Liver (tissue), 8 donors: ENCODE measurements at regions not wholly inside any gene's neighbourhood (a gene's known extent, or its start where the extent isn't known, plus 50 kb on each side); places are given as distances from the start of the nearest gene placed in this dataset.

Source experiments
- DNase-seq: peaks from one replicate; pipeline ENCODE4 v3.0.0-alpha.2; 2017; ENCODE audit warnings: low spot score
- H3K27ac ChIP-seq, 2 donors: one replicate each; pipeline ENCODE4 v1.7.0; 2013; ENCODE audit warnings: inconsistent platforms in 2 of 2, low read length in 2 of 2, control low read depth in 1 of 2, low read depth in 1 of 2, mild to moderate bottlenecking in 1 of 2
- H3K27me3 ChIP-seq, 4 donors: one replicate each; pipeline versions ENCODE4 v1.6.1 to v1.7.0; 2013; ENCODE audit warnings: low read length in 3 of 4, inconsistent platforms in 1 of 4, mild to moderate bottlenecking in 1 of 4, moderate library complexity in 1 of 4; ENCODE audit not compliant: control insufficient read depth in 4 of 4, insufficient read depth in 4 of 4
- H3K36me3 ChIP-seq, 4 donors: one replicate each; pipeline versions ENCODE4 v1.6.1 to v1.7.0; 2013; ENCODE audit warnings: low read length in 3 of 4, mild to moderate bottlenecking in 3 of 4, low read depth in 1 of 4, moderate library complexity in 1 of 4; ENCODE audit not compliant: control insufficient read depth in 4 of 4, insufficient read depth in 3 of 4
- H3K4me1 ChIP-seq, 4 donors: one replicate each; pipeline versions ENCODE4 v1.6.1 to v1.7.0; 2013; ENCODE audit warnings: low read length in 3 of 4, mild to moderate bottlenecking in 3 of 4, moderate library complexity in 1 of 4; ENCODE audit not compliant: control insufficient read depth in 4 of 4, insufficient read depth in 4 of 4
- H3K4me3 ChIP-seq, 3 donors: one replicate each; pipeline versions ENCODE4 v1.6.1 to v1.7.0; 2013; ENCODE audit warnings: low read length in 3 of 3, control low read depth in 1 of 3, low read depth in 1 of 3, mild to moderate bottlenecking in 1 of 3
- H3K9ac ChIP-seq, 2 donors: one replicate each; pipeline ENCODE4 v1.7.0; 2013; ENCODE audit warnings: low read length in 2 of 2, mild to moderate bottlenecking in 2 of 2, moderate library complexity in 2 of 2, control low read depth in 1 of 2, low read depth in 1 of 2
- H3K9me3 ChIP-seq, 4 donors: one replicate each; pipeline versions ENCODE4 v1.6.1 to v1.7.0; 2013; ENCODE audit warnings: low read length in 3 of 4; ENCODE audit not compliant: control insufficient read depth in 4 of 4
- ATF3 ChIP-seq: IDR thresholded peaks from 2 replicates; pipeline ENCODE4 v1.6.1; 2016; ENCODE audit warnings: antibody characterized with exemption
- EGR1 ChIP-seq, 2 donors: IDR thresholded peaks; 2 replicates each; pipeline ENCODE4 v1.6.1; 2016 to 2018; ENCODE audit warnings: antibody characterized with exemption in 2 of 2, low read depth in 2 of 2
- FOXA1 ChIP-seq: IDR thresholded peaks from 2 replicates; pipeline ENCODE4 v1.6.1; 2016; ENCODE audit warnings: antibody characterized with exemption
- FOXA2 ChIP-seq: IDR thresholded peaks from 2 replicates; pipeline ENCODE4 v1.6.1; 2016; ENCODE audit warnings: antibody characterized with exemption
- GABPA ChIP-seq, 2 donors: IDR thresholded peaks in 1 of 2; conservative IDR thresholded peaks in 1 of 2; 2 replicates each; pipeline ENCODE4 v1.6.1; 2016; ENCODE audit warnings: antibody characterized with exemption in 2 of 2, mild to moderate bottlenecking in 1 of 2, moderate library complexity in 1 of 2
- HNF4A ChIP-seq, 2 donors: conservative IDR thresholded peaks; 2 replicates each; pipeline ENCODE4 v1.6.1; 2016; ENCODE audit warnings: antibody characterized with exemption in 2 of 2, mild to moderate bottlenecking in 2 of 2
- HNF4G ChIP-seq: IDR thresholded peaks from 2 replicates; pipeline ENCODE4 v1.6.1; 2016; ENCODE audit warnings: antibody characterized with exemption
- JUND ChIP-seq, 2 donors: IDR thresholded peaks; 2 replicates each; pipeline ENCODE4 v1.6.1; 2016; ENCODE audit warnings: antibody characterized with exemption in 2 of 2
- MAX ChIP-seq: IDR thresholded peaks from 2 replicates; pipeline ENCODE4 v1.6.1; 2016; ENCODE audit warnings: antibody characterized with exemption
- NR2F2 ChIP-seq: IDR thresholded peaks from 2 replicates; pipeline ENCODE4 v1.6.1; 2016; ENCODE audit warnings: antibody characterized with exemption
- RAD21 ChIP-seq, 2 donors: IDR thresholded peaks; 2 replicates each; pipeline ENCODE4 v1.6.1; 2016; ENCODE audit warnings: antibody characterized with exemption in 2 of 2, mild to moderate bottlenecking in 2 of 2
- RXRA ChIP-seq, 2 donors: IDR thresholded peaks; 2 replicates each; pipeline ENCODE4 v1.6.1; 2017 to 2018; ENCODE audit warnings: antibody characterized with exemption in 2 of 2, mild to moderate bottlenecking in 1 of 2
- SP1 ChIP-seq: IDR thresholded peaks from 2 replicates; pipeline ENCODE4 v1.6.1; 2018; ENCODE audit warnings: antibody characterized with exemption, mild to moderate bottlenecking
- TAF1 ChIP-seq: conservative IDR thresholded peaks from 2 replicates; pipeline ENCODE4 v1.6.1; 2016; ENCODE audit warnings: antibody characterized with exemption, mild to moderate bottlenecking
- YY1 ChIP-seq: IDR thresholded peaks from 2 replicates; pipeline ENCODE4 v1.6.1; 2016; ENCODE audit warnings: antibody characterized with exemption, mild to moderate bottlenecking
- ZBTB33 ChIP-seq: IDR thresholded peaks from 2 replicates; pipeline ENCODE4 v1.6.1; 2016; ENCODE audit warnings: antibody characterized with exemption
- WGBS: extraction: QIAGEN DNeasy Blood & Tissue Kit; methylation state at CpG from one replicate; pipeline ENCODE4 v1.1.7; 2013; 5-methylcytosine and 5-hydroxymethylcytosine counted together
- TF ChIP-seq, protein P1 (sequence below): IDR thresholded peaks from 2 replicates; pipeline ENCODE4 v1.6.1; 2016; ENCODE audit warnings: antibody characterized with exemption, mild to moderate bottlenecking
- TF ChIP-seq, protein P2 (sequence below): fragments of 150-350 bp; IDR thresholded peaks from 2 replicates; pipeline ENCODE4 v1.5.1; 2017; ENCODE audit warnings: improper control_type of control experiment, low read depth, low read length; ENCODE audit not compliant: missing input control
- donor health status: healthy.
- donor health status: healthy.
- donor health status: healthy.
- donor health status: healthy.
- donor health status: healthy.

- Histone ChIP-seq H3K4me3 (no peak overlapping the region), H3K9ac (no peak overlapping the region), H3K9me3 (no peaks in the 10 kb centered on the region), H3K36me3 (no peaks in the 10 kb centered on the region), H3K27ac (no peak overlapping the region), H3K27me3 (peaks cover 0 to 2% (median 0%) of the 10 kb centered on the region in 4 donors), H3K4me1 (no peaks in the 10 kb centered on the region)
- TF ChIP-seq FOXA1 (no peak), ZBTB33 (no peak), TAF1 (no peak), HNF4G (no peak), ATF3 (no peak), RXRA (IDR thresholded peaks at IDR 0.05) (no peak), GABPA (IDR thresholded peaks at IDR 0.05 in 1 of 2, conservative IDR thresholded peaks at IDR 0.05 in 1 of 2) (no peak), FOXA2 (no peak), NR2F2 (no peak), YY1 (no peak), HNF4A (conservative IDR thresholded peaks at IDR 0.05) (no peak), EGR1 (IDR thresholded peaks at IDR 0.05; ENCODE audit: low read depth in 2 of 2) (no peak), RAD21 (IDR thresholded peaks at IDR 0.05) (no peak), SP1 (no peak)
- TF ChIP-seq, protein P1, sequence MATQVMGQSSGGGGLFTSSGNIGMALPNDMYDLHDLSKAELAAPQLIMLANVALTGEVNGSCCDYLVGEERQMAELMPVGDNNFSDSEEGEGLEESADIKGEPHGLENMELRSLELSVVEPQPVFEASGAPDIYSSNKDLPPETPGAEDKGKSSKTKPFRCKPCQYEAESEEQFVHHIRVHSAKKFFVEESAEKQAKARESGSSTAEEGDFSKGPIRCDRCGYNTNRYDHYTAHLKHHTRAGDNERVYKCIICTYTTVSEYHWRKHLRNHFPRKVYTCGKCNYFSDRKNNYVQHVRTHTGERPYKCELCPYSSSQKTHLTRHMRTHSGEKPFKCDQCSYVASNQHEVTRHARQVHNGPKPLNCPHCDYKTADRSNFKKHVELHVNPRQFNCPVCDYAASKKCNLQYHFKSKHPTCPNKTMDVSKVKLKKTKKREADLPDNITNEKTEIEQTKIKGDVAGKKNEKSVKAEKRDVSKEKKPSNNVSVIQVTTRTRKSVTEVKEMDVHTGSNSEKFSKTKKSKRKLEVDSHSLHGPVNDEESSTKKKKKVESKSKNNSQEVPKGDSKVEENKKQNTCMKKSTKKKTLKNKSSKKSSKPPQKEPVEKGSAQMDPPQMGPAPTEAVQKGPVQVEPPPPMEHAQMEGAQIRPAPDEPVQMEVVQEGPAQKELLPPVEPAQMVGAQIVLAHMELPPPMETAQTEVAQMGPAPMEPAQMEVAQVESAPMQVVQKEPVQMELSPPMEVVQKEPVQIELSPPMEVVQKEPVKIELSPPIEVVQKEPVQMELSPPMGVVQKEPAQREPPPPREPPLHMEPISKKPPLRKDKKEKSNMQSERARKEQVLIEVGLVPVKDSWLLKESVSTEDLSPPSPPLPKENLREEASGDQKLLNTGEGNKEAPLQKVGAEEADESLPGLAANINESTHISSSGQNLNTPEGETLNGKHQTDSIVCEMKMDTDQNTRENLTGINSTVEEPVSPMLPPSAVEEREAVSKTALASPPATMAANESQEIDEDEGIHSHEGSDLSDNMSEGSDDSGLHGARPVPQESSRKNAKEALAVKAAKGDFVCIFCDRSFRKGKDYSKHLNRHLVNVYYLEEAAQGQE = no peak
- TF ChIP-seq, protein P2, sequence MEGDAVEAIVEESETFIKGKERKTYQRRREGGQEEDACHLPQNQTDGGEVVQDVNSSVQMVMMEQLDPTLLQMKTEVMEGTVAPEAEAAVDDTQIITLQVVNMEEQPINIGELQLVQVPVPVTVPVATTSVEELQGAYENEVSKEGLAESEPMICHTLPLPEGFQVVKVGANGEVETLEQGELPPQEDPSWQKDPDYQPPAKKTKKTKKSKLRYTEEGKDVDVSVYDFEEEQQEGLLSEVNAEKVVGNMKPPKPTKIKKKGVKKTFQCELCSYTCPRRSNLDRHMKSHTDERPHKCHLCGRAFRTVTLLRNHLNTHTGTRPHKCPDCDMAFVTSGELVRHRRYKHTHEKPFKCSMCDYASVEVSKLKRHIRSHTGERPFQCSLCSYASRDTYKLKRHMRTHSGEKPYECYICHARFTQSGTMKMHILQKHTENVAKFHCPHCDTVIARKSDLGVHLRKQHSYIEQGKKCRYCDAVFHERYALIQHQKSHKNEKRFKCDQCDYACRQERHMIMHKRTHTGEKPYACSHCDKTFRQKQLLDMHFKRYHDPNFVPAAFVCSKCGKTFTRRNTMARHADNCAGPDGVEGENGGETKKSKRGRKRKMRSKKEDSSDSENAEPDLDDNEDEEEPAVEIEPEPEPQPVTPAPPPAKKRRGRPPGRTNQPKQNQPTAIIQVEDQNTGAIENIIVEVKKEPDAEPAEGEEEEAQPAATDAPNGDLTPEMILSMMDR = no peak
- no peak for DNase-seq
These were observed 805.7 kb upstream of the SEMA6A start for GRCh38 chr5:117380316-117380715.

DNA sequence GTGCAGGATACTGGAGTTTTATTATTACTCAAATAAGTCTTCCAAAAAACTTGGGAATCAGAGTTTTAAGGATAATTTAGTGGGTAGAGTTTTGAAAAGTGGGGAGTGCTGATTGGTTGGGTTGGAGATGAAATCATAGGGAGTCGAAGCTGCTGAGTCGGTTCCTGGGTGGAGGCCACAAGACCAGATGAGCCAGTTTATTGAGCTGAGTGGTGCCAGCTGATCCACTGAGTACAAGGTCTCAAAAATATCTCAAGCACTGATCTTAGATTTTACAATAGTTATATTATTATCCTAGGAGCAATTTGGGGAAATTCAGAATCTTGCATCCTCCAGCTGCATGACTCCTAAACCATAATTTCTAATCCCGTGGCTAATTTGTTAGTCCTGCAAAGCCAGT is 804.9 kb upstream of the SEMA6A start:
- no peaks in the 10 kb centered on the region for H3K36me3 ChIP-seq
- H3K9ac ChIP-seq = no peak overlapping the region
- no peak overlapping the region for H3K27ac ChIP-seq
- no peaks in the 10 kb centered on the region for H3K4me1 ChIP-seq
- peaks cover 0 to 2% (median 0%) of the 10 kb centered on the region in 4 donors for H3K27me3 ChIP-seq
- TF ChIP-seq, protein P2 = no peak
- TF ChIP-seq JUND (IDR thresholded peaks at IDR 0.05) (no peak), FOXA1 (no peak), RAD21 (IDR thresholded peaks at IDR 0.05) (no peak), NR2F2 (no peak), GABPA (IDR thresholded peaks at IDR 0.05 in 1 of 2, conservative IDR thresholded peaks at IDR 0.05 in 1 of 2) (no peak), FOXA2 (no peak), RXRA (IDR thresholded peaks at IDR 0.05) (no peak), TAF1 (no peak), MAX (no peak)
- WGBS = 64% methylated on average over 3 of the region's 3 CpGs
- H3K4me3 ChIP-seq = no peak overlapping the region
- DNase-seq = no peak
- no peaks in the 10 kb centered on the region for H3K9me3 ChIP-seq
